ENCODE measurements at regions not wholly inside any gene's neighbourhood (a gene's known extent, or its start where the extent isn't known, plus 50 kb on each side); places are given as distances from the start of the nearest gene placed in this dataset.
"Not testable (repeated sequence)": the region's sequence is repeated elsewhere in the genome, so short reads cannot be mapped to it uniquely, and the experiment has no call there.

DNA sequence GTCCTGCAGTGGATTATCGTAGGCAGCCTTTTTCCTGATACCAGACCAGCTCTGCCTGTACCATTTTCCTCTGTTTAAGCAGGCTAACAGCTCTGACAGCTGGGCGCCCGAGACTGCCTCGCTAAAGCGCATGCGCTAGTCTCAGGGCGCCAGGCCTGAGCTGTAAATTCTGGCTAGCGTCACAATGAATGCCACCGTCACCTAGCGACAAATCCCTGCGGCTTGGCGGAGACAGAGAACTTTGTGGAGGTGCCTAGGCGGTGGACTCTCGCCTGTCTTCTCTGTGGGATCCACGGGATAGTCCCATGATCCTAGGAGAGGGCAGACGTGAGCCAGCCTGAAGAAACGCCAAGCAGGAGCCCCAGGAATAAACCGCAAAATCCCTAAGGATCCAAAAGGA, 573.9 kb downstream of the KCNJ18 start:
- no peak for DNase-seq

- no peak for DNase-seq
Measured at GRCh38 chr17:22267019-22267418, 574.7 kb downstream of the KCNJ18 start.

GRCh38 chr17:22268214-22268911, 576.0 kb downstream of the KCNJ18 start:
- DNase-seq = no peak

- DNase-seq = no peak
Measured at GRCh38 chr17:22268912-22269220, 576.5 kb downstream of the KCNJ18 start.

DNA sequence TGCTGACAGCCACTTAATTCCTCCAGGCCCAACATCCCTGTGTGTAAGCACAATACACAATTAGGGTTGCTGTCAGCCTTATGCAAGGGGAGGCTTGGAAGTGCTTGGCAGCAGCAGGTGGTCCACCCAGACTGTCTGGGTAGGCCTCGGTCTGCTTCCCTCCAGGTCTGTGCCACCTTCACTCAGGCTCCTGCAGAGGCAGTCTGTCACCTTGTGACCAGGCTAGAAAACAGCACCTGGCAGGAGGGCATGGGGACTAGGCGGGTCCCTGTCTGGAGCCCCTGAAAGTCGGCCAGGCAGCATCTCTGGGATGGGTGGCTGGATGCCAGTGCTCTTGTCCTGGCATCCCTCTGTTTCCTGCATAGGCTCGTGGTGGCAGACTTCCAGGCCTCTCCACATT, 578.1 kb downstream of the KCNJ18 start:
- DNase-seq = no peak

DNA sequence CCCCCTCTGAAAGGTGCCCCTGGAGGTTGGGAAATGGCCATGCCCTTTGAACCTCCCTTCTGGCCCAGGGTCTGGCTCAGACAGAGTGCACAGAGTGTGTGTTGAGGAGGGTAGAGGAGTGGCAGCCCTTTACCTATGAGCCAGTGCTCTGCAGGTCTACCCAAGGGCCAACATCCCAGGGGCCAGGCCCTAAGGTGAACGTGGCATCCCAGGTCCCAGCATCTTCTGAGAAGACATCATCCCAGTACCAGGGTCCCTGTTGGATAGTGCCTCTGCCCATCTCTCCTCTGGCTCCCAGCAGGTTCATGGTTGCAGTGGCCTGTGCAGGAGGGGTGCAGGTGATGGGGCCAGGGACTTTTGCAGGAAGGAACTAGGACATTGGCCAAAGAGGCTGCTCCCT, 578.5 kb downstream of the KCNJ18 start:
- not testable (repeated sequence) for DNase-seq

- no peak for DNase-seq
Measured at GRCh38 chr17:22272363-22273146, 580.2 kb downstream of the KCNJ18 start.

DNA sequence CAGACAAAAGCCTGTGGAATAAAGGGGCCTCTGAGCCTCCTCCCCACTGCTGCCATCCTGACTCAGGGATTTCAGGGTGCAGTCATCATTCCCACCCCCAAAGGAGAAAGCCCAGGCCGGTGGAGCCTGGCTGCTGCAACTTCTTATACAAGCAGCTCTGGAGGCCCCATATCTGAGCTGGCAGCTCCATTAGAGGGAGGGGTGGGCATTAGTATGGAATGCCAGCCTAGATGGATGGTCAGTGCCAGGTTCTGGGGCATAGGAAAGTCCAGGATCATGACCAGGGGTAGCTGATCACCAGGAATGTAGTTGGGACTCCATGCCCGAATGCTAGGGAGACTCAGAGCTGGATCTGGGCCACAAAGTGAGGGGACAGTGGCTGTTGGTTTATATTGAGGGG, 581.0 kb downstream of the KCNJ18 start:
- DNase-seq = no peak

DNA sequence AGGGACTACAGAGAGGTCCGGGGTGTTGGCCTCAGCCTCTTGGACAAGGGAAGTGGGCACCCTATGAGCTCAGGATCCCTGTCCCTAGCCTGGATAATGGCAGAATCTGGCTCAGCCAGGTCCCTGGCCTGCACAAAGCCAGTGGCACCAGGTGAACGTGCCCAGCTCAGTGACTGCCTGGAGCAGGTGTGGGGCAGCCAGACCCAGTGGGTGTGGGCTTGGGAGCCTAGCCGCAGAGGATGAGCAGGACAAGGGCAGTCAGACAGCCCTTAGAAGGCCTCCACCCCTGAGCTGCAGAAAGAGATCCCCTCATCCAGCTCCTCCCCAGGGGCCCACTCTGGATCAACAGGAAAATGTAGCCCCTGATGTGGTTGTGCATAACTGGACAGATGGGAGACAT, 585.3 kb downstream of the KCNJ18 start:
- no peak for DNase-seq

DNA sequence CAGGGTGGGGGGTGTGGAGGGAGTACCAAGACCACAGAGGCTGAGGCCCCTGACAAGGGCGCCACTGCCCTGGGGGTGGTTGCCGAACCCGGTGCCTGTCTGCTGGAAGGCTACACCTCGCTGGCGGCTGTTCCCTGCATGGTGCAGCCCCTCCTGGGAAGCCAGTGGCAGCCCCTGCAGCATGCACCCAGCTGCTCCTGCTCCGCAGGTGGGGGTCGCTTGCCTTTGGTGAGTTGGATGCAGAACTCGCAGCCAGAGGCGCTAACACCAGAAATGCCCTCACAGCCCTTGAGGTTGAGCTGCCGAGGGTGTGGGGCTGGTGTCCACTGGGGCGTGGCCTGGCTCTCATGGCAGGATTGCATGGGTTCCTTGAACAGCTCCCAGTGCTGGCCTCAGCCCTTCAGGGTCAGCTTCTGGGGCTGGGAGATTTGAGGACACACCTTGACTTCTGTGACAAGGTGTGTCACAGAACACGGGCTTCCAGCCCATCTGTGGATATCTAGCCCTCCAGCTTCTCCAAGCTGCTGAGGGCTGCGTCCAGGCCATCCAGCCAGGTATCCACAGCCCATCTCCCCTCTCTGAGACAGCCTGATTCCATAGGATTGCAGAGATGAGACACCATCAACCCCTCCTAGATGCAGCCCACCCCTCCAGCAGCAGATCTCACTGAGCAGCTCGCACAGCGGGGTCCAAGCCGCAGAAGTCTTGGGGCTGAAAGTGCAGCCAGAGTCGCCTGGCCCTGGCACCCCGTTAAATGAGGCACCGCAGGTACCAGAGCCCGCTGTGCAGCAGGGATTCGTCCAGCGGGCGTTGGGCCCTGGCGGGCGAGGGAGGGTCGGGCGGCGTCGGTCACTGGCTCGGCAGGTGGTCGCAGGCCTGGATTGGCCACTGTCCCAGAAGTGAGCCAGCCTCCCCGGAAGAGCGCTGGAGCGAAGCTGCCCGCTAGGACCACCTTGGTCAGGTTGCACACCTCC, 586.3 kb downstream of the KCNJ18 start:
- DNase-seq = no peak

DNA sequence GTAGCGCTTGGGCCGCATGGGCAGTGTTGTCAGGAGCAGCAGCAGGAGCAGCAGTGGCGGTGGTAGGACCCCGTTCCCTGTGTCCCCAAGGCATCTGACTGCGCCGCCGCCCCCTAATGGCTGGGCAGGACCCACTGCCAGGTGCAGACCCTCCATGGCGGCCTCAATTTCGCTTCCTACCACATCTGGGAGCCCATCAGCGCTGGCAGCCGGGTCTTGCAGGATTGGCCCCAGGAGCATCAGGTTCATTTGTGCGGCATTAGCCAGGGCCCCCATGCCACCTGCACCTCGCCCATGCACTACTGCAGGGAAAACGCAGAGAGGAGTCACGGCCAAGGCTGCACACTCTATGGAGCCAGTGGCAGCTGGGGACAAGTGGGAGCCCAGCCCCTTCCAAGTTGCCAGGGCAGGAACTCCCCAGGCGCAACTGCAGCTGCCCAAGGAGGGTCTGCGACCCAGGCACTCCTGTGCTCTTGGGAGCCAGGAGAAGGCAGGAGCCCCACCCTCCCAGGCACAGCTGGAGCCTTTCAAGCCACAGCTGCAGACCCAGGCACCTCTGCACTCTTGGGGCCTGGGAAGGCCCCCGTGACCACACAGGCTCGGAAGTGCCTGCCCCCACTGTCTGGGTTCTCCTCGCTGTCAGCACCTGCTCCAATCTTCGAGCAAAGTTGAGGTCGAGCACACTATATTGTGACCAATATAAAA, 594.2 kb downstream of the KCNJ18 start:
- DNase-seq = no peak

- DNase-seq = not testable (repeated sequence)
Measured at GRCh38 chr17:22298484-22298951, 606.2 kb downstream of the KCNJ18 start.

DNA sequence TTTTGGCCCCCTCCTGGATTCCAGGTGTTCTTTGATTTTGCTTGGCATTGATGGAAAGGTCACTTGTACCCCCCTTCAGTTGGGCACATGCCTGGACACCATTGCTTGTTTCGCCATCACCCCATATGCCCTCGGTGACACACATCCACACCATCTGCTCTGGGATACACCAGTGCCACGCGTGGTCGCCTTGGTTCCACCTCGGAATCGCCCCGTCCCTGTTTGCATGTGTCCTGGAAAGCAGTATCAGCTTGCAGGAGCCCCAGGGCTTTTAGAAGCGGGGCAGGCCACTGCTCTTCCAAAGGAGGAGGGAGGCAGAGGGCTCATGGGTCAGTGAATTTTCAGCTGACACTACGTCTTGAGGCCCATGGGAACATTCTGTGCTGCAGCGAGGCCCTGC, 607.9 kb downstream of the KCNJ18 start:
- DNase-seq = no peak

DNA sequence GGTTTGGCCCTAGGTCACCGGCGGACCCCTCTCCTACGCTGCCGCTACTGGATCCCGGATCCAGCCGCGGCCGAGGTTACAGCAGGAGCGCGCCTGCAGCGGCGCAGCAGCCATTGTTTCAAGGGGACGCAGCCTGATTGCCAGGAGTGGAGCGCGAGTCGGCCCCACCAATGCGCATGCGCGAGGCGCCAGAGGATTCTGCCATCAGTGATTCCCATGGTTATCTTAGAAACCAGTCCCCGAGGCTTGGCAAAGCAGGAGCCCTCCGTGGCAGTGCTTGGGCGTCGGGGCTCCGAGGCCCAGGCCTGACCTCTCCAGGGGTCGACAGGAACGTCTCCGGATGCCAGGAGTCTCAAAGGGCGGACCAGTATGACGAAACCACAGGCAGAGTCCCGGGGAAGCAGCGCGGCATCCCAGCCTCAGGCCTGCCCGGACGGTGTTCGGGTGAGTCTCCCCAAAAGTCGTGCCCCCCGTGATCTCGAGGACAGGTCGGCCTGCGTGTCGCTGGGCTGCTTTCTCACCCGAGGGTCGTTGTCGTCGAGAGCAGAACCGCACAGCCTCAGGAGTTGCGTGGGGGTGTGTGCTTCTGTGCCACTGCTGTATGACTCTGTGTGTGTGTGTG, 608.5 kb downstream of the KCNJ18 start:
- no peak for DNase-seq

DNA sequence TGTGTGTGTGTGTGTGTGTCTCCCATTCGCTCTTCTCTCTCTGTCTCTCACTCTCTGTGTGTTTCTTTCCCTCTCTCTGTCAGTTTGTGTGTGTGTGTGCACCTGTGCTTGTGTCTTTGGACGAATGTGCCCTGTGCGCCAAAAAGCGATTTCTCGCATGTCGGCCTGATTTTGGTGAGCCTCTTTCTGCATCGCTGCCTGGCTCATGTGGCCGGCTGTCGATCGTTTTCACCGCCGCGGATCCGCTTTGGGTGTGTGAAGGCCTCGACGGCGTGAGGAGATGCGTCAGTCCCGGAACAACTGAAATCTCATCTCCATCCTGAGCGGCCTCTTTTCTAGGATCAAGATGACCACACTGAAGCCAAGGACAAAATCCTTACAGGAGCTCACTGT, 609.0 kb downstream of the KCNJ18 start:
- DNase-seq = no peak

DNA sequence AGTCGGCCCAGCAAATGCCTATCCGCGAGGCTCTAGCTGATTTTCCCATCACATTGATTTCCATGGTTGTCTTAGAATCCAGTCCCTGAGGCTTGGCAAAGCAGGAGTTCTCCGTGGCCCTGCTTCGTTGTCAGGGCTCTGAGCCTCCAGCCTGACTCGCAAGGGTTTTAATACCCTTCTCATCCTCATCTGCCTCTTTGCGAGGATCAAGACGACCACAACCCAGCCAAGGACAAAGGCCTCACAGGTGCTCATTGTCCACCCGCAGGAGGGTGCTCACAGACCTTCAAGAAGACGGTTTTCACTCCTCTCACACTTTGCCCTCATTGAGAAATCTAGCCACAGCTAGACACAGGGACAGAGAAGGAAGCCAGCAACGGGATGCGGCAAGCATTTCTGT, 610.8 kb downstream of the KCNJ18 start:
- no peak for DNase-seq

- no peak for DNase-seq
Measured at GRCh38 chr17:22303865-22304264, 611.5 kb downstream of the KCNJ18 start.

GRCh38 chr17:22304667-22305303, 612.5 kb downstream of the KCNJ18 start:
- DNase-seq = no peak

GRCh38 chr17:22305356-22306071, 613.2 kb downstream of the KCNJ18 start:
- no peak for DNase-seq

- not testable (repeated sequence) for DNase-seq
Measured at GRCh38 chr17:22310292-22310691, 618.0 kb downstream of the KCNJ18 start.
